A172 (cell line): ENCODE measurements at regions not wholly inside any gene's neighbourhood (a gene's known extent, or its start where the extent isn't known, plus 50 kb on each side); places are given as distances from the start of the nearest gene placed in this dataset.
"Not testable (repeated sequence)": the region's sequence is repeated elsewhere in the genome, so short reads cannot be mapped to it uniquely, and the experiment has no call there.

ENCODE experiments used
- DNase-seq: peaks from one replicate; pipeline ENCODE4 v3.0.0-alpha.2; 2015; ENCODE audit warnings: low spot score

- no peak for DNase-seq
Observed at GRCh38 chr11:15657264-15657663, 542.5 kb downstream of the INSC start.

GRCh38 chr11:15660496-15660895 lies 545.8 kb downstream of the INSC start:
- no peak for DNase-seq

- no peak for DNase-seq
Observed at GRCh38 chr11:15662285-15662684, 547.6 kb downstream of the INSC start.

- DNase-seq, result no peak
Observed at GRCh38 chr11:15663777-15664218, 549.1 kb downstream of the INSC start.

GRCh38 chr11:15665368-15665871 lies 550.7 kb downstream of the INSC start:
- DNase-seq, result no peak

- DNase-seq, result no peak
Observed at GRCh38 chr11:15667127-15667725, 552.5 kb downstream of the INSC start.

GRCh38 chr11:15668718-15669117 lies 554.0 kb downstream of the INSC start:
- no peak for DNase-seq

GRCh38 chr11:15670520-15671070 lies 555.9 kb downstream of the INSC start:
- DNase-seq, result no peak

GRCh38 chr11:15671216-15671615 lies 556.5 kb downstream of the INSC start:
- no peak for DNase-seq

- no peak for DNase-seq
Observed at GRCh38 chr11:15672825-15673224, 558.1 kb downstream of the INSC start.

GRCh38 chr11:15673408-15673831 lies 558.7 kb downstream of the INSC start:
- no peak for DNase-seq

- no peak for DNase-seq
Observed at GRCh38 chr11:15674756-15675155, 560.0 kb downstream of the INSC start.

- DNase-seq, result no peak
Observed at GRCh38 chr11:15675683-15676082, 561.0 kb downstream of the INSC start.

- DNase-seq, result no peak
Observed at GRCh38 chr11:15677181-15677580, 562.5 kb downstream of the INSC start.

- DNase-seq, result no peak
Observed at GRCh38 chr11:15683528-15683927, 568.8 kb downstream of the INSC start.

- no peak for DNase-seq
Observed at GRCh38 chr11:15685306-15685705, 570.6 kb downstream of the INSC start.

- DNase-seq, result not testable (repeated sequence)
Observed at GRCh38 chr11:15686259-15686658, 571.5 kb downstream of the INSC start.

GRCh38 chr11:15687342-15687741 lies 572.6 kb downstream of the INSC start:
- no peak for DNase-seq

GRCh38 chr11:15688351-15688792 lies 573.6 kb downstream of the INSC start:
- no peak for DNase-seq

- no peak for DNase-seq
Observed at GRCh38 chr11:15690320-15690719, 575.6 kb downstream of the INSC start.

GRCh38 chr11:15692739-15693138 lies 578.0 kb downstream of the INSC start:
- DNase-seq, result no peak

GRCh38 chr11:15695096-15695721 lies 580.5 kb downstream of the INSC start:
- DNase-seq, result no peak

GRCh38 chr11:15696069-15696468 lies 581.3 kb downstream of the INSC start:
- no peak for DNase-seq
